Stimulated activated CD4-positive, alpha-beta T cell treated with anti-CD3 and anti-CD28 coated beads, Interleukin-12 subunit alpha, Interleukin-12 subunit beta, amount 100 ng/mL, for 4 hours (primary cell): ENCODE measurements at regions not wholly inside any gene's neighbourhood (a gene's known extent, or its start where the extent isn't known, plus 50 kb on each side); places are given as distances from the start of the nearest gene placed in this dataset.

ENCODE experiments used
- DNase-seq: peaks from one replicate; pipeline ENCODE4 v3.0.0-alpha.2; 2020

- no peak for DNase-seq
Measured at GRCh38 chr9:89887286-89887685, 282.5 kb downstream of the GADD45G start.

- no peak for DNase-seq
Measured at GRCh38 chr9:89888233-89888632, 283.4 kb downstream of the GADD45G start.

GRCh38 chr9:89888677-89889076 is 283.9 kb downstream of the GADD45G start:
- no peak for DNase-seq

GRCh38 chr9:89889865-89890264 is 285.1 kb downstream of the GADD45G start:
- DNase-seq = no peak

- no peak for DNase-seq
Measured at GRCh38 chr9:89890326-89890980, 285.6 kb downstream of the GADD45G start.

- no peak for DNase-seq
Measured at GRCh38 chr9:89891221-89891590, 286.4 kb downstream of the GADD45G start.

- DNase-seq = no peak
Measured at GRCh38 chr9:89891591-89892304, 286.9 kb downstream of the GADD45G start.

- no peak for DNase-seq
Measured at GRCh38 chr9:89892920-89893319, 288.1 kb downstream of the GADD45G start.

GRCh38 chr9:89893886-89894285 is 289.1 kb downstream of the GADD45G start:
- no peak for DNase-seq

- no peak for DNase-seq
Measured at GRCh38 chr9:89896806-89897340, 292.1 kb downstream of the GADD45G start.

- DNase-seq = no peak
Measured at GRCh38 chr9:89899573-89899972, 294.8 kb downstream of the GADD45G start.

GRCh38 chr9:89901920-89902319 is 297.1 kb downstream of the GADD45G start:
- DNase-seq = no peak

GRCh38 chr9:89902450-89903140 is 297.8 kb downstream of the GADD45G start:
- no peak for DNase-seq

- DNase-seq = no peak
Measured at GRCh38 chr9:89903141-89903475, 298.3 kb downstream of the GADD45G start.

- DNase-seq = no peak
Measured at GRCh38 chr9:89905606-89906338, 301.0 kb downstream of the GADD45G start.

- no peak for DNase-seq
Measured at GRCh38 chr9:89911721-89912604, 307.2 kb downstream of the GADD45G start.

- DNase-seq = no peak
Measured at GRCh38 chr9:89912605-89912953, 307.8 kb downstream of the GADD45G start.

- no peak for DNase-seq
Measured at GRCh38 chr9:89915187-89915586, 310.4 kb downstream of the GADD45G start.

- no peak for DNase-seq
Measured at GRCh38 chr9:89916001-89916597, 311.3 kb downstream of the GADD45G start.

GRCh38 chr9:89917861-89918260 is 313.0 kb downstream of the GADD45G start:
- no peak for DNase-seq

- no peak for DNase-seq
Measured at GRCh38 chr9:89919171-89919681, 314.4 kb downstream of the GADD45G start.

GRCh38 chr9:89920131-89920530 is 315.3 kb downstream of the GADD45G start:
- no peak for DNase-seq
